Neural cell (in vitro differentiated cells): ENCODE measurements at regions not wholly inside any gene's neighbourhood (a gene's known extent, or its start where the extent isn't known, plus 50 kb on each side); places are given as distances from the start of the nearest gene placed in this dataset.

Experiments used
- H2AFZ ChIP-seq: fragments of 200-600, 300-800 bp; sonication (generic), shearing (Covaris generic); 2 replicates; pipeline ENCODE4 v1.6.0; 2014; ENCODE audit warnings: low read depth, mild to moderate bottlenecking, antibody characterized with exemption, low read length, moderate library complexity
- H3F3A ChIP-seq: fragments of 200-600 bp; shearing (Covaris generic); 2 replicates; pipeline ENCODE4 v1.6.1; 2016; ENCODE audit warnings: mild to moderate bottlenecking, moderate library complexity, mixed read lengths, antibody characterized with exemption, low read length; ENCODE audit not compliant: insufficient read depth, poor library complexity, severe bottlenecking
- H3K27ac ChIP-seq: fragments of 200-600, 300-800 bp; sonication (generic), shearing (Covaris generic); 2 replicates; pipeline ENCODE4 v1.5.1; 2014; ENCODE audit warnings: mild to moderate bottlenecking, low read length, moderate library complexity
- H3K27me3 ChIP-seq: fragments of 300-800, 200-600 bp; sonication (generic), shearing (Covaris generic); 2 replicates; pipeline ENCODE4 v1.6.0; 2014; ENCODE audit warnings: mild to moderate bottlenecking, low read depth, low read length, moderate library complexity; ENCODE audit not compliant: insufficient read depth
- H3K36me3 ChIP-seq: fragments of 300-800, 200-600 bp; sonication (generic), shearing (Covaris generic); 2 replicates; pipeline ENCODE4 v1.5.1; 2014; ENCODE audit warnings: mild to moderate bottlenecking, antibody characterized with exemption, low read length, moderate library complexity; ENCODE audit not compliant: insufficient read depth
- H3K4me2 ChIP-seq: fragments of 300-800, 200-600 bp; sonication (generic), shearing (Covaris generic); 2 replicates; pipeline ENCODE4 v1.6.0; 2014; ENCODE audit warnings: mild to moderate bottlenecking, low read length
- H3K4me3 ChIP-seq: fragments of 300-800, 200-600 bp; sonication (generic), shearing (Covaris generic); 2 replicates; pipeline ENCODE4 v1.5.1; 2014; ENCODE audit warnings: mild to moderate bottlenecking, low read length, moderate library complexity
- H3K79me2 ChIP-seq: fragments of 200-600 bp; shearing (Covaris generic); replicated peaks from 2 replicates; pipeline ENCODE4 v1.6.0; 2014; ENCODE audit warnings: mild to moderate bottlenecking, low read length, moderate library complexity; ENCODE audit not compliant: insufficient read depth
- H3K9ac ChIP-seq: fragments of 300-800, 200-600 bp; sonication (generic), shearing (Covaris generic); 2 replicates; pipeline ENCODE4 v1.6.1; 2016; ENCODE audit warnings: mild to moderate bottlenecking, low read length, mixed read lengths
- H3K9me2 ChIP-seq: fragments of 200-600 bp; shearing (Covaris generic); 2 replicates; pipeline ENCODE4 v1.6.1; 2016; ENCODE audit warnings: mild to moderate bottlenecking, low read length, mixed read lengths; ENCODE audit not compliant: insufficient read depth
- H3K9me3 ChIP-seq: fragments of 200-600, 300-800 bp; sonication (generic), shearing (Covaris generic); 2 replicates; pipeline ENCODE4 v1.6.1; 2016; ENCODE audit warnings: mild to moderate bottlenecking, mixed run types, low read length, moderate library complexity, mixed read lengths
- H4K20me1 ChIP-seq: fragments of 200-600 bp; shearing (Covaris generic); 2 replicates; pipeline ENCODE4 v1.6.1; 2016; ENCODE audit warnings: mild to moderate bottlenecking, mixed run types; ENCODE audit not compliant: insufficient read depth
- CTCF ChIP-seq: fragments of 450-650 bp; IDR thresholded peaks from 2 replicates; pipeline ENCODE4 v1.5.1; 2014; ENCODE audit warnings: antibody characterized with exemption, mild to moderate bottlenecking, moderate library complexity; ENCODE audit not compliant: poor library complexity, severe bottlenecking
- EP300 ChIP-seq: fragments of 450-650 bp; conservative IDR thresholded peaks from 2 replicates; pipeline ENCODE4 v1.6.1; 2014; ENCODE audit warnings: antibody characterized with exemption, mild to moderate bottlenecking, moderate library complexity; ENCODE audit not compliant: poor library complexity, severe bottlenecking
- EZH2 ChIP-seq: fragments of 200-600, 300-800 bp; shearing (Covaris generic), sonication (generic); IDR thresholded peaks from 2 replicates; pipeline ENCODE4 v1.6.1; 2014; ENCODE audit warnings: antibody characterized with exemption, low read length, borderline replicate concordance, mild to moderate bottlenecking; ENCODE audit not compliant: insufficient read depth, poor library complexity, severe bottlenecking
- MXI1 ChIP-seq: fragments of 450-650 bp; conservative IDR thresholded peaks from 2 replicates; pipeline ENCODE4 v1.6.1; 2014; ENCODE audit warnings: antibody characterized with exemption, mild to moderate bottlenecking; ENCODE audit not compliant: poor library complexity, severe bottlenecking
- POLR2AphosphoS5 ChIP-seq: IDR thresholded peaks from 2 replicates; pipeline ENCODE4 v1.6.1; 2012
- RAD21 ChIP-seq: fragments of 450-650 bp; conservative IDR thresholded peaks from 2 replicates; pipeline ENCODE4 v1.6.1; 2014; ENCODE audit warnings: antibody characterized with exemption, mild to moderate bottlenecking, moderate library complexity
- REST ChIP-seq: IDR thresholded peaks from 2 replicates; pipeline ENCODE4 v1.6.1; 2012; ENCODE audit warnings: borderline replicate concordance
- SMC3 ChIP-seq: fragments of 450-650 bp; conservative IDR thresholded peaks from 2 replicates; pipeline ENCODE4 v1.6.1; 2014; ENCODE audit warnings: antibody characterized with exemption, mild to moderate bottlenecking, moderate library complexity; ENCODE audit not compliant: poor library complexity
- TAF1 ChIP-seq: IDR thresholded peaks from 2 replicates; pipeline ENCODE4 v1.6.1; 2012; ENCODE audit warnings: low read depth

GRCh38 chr1:56081173-56081572 lies 498.2 kb downstream of the PLPP3 start:
- Histone ChIP-seq H3K4me2 (no peak overlapping the region), H3K27me3 (no peaks in the 10 kb centered on the region), H3K9ac (no peak overlapping the region), H3K9me2 (no peaks in the 10 kb centered on the region), H3K79me2 (no peaks in the 10 kb centered on the region), H3K27ac (no peak overlapping the region), H3K4me3 (no peak overlapping the region), H4K20me1 (no peaks in the 10 kb centered on the region), H3K9me3 (no peaks in the 10 kb centered on the region), H2AFZ (no peak overlapping the region), H3K36me3 (no peaks in the 10 kb centered on the region), H3F3A (no peaks in the 10 kb centered on the region)
- TF ChIP-seq MXI1, result no peak
- no peak for TF ChIP-seq RAD21
- no peak for TF ChIP-seq REST
- TF ChIP-seq EZH2, result no peak
- TF ChIP-seq CTCF, result no peak
- no peak for TF ChIP-seq TAF1
- no peak for TF ChIP-seq EP300
- TF ChIP-seq SMC3, result no peak
- no peak for TF ChIP-seq POLR2AphosphoS5

GRCh38 chr1:56080123-56080522 lies 499.2 kb downstream of the PLPP3 start:
- TF ChIP-seq EP300, result no peak
- no peak for TF ChIP-seq TAF1
- TF ChIP-seq POLR2AphosphoS5, result no peak
- no peak for TF ChIP-seq MXI1
- TF ChIP-seq REST, result no peak
- no peak for TF ChIP-seq SMC3
- TF ChIP-seq EZH2, result no peak
- TF ChIP-seq CTCF, result no peak
- no peak for TF ChIP-seq RAD21
- Histone ChIP-seq H3K27me3 (no peaks in the 10 kb centered on the region), H3K9ac (no peak overlapping the region), H3F3A (no peaks in the 10 kb centered on the region), H3K9me2 (no peaks in the 10 kb centered on the region), H3K79me2 (no peaks in the 10 kb centered on the region), H3K4me3 (no peak overlapping the region), H3K36me3 (no peaks in the 10 kb centered on the region), H3K9me3 (no peaks in the 10 kb centered on the region), H2AFZ (no peak overlapping the region), H3K4me2 (no peak overlapping the region), H3K27ac (no peak overlapping the region), H4K20me1 (no peaks in the 10 kb centered on the region)
